Fibroblast of lung (primary cell): ENCODE measurements at regions not wholly inside any gene's neighbourhood (a gene's known extent, or its start where the extent isn't known, plus 50 kb on each side); places are given as distances from the start of the nearest gene placed in this dataset.
"Not testable (repeated sequence)": the region's sequence is repeated elsewhere in the genome, so short reads cannot be mapped to it uniquely, and the experiment has no call there.

Source experiments
- DNase-seq, 2 donors: peaks; one replicate each; pipeline versions ENCODE4 v3.0.0 to v3.0.0-alpha.2; 2010; ENCODE audit warnings: low read depth in 2 of 2
- H2AFZ ChIP-seq: 2 replicates; pipeline ENCODE4 v1.5.1; 2012; ENCODE audit warnings: low read length, control low read depth, inconsistent platforms
- H3K27ac ChIP-seq: 2 replicates; pipeline ENCODE4 v1.5.1; 2011; ENCODE audit warnings: low read length, control low read depth; ENCODE audit not compliant: insufficient read depth
- H3K27me3 ChIP-seq: 2 replicates; pipeline ENCODE4 v1.5.1; 2011; ENCODE audit warnings: mild to moderate bottlenecking, low read length; ENCODE audit not compliant: control insufficient read depth, insufficient read depth
- H3K36me3 ChIP-seq: 2 replicates; pipeline ENCODE4 v1.5.1; 2011; ENCODE audit warnings: low read length; ENCODE audit not compliant: control insufficient read depth, insufficient read depth
- H3K4me1 ChIP-seq: 2 replicates; pipeline ENCODE4 v1.5.1; 2011; ENCODE audit warnings: low read length; ENCODE audit not compliant: control insufficient read depth, insufficient read depth; ENCODE audit errors: extremely low read depth
- H3K4me2 ChIP-seq: 2 replicates; pipeline ENCODE4 v1.5.1; 2011; ENCODE audit warnings: low read length, control low read depth; ENCODE audit not compliant: insufficient read depth; ENCODE audit errors: extremely low read depth
- H3K4me3 ChIP-seq, 4 experiments: fragments of 200-600 bp in 1 of 4; sonication (generic) in 1 of 4; replicated peaks in 1 of 4; 2 replicates each; pipeline ENCODE4 v1.5.1; 2011 to 2016; ENCODE audit warnings: low read length in 4 of 4, low read depth in 3 of 4, mild to moderate bottlenecking in 3 of 4, control low read depth in 2 of 4, inconsistent platforms in 1 of 4, mixed read lengths in 1 of 4; ENCODE audit not compliant: insufficient read depth in 1 of 4; ENCODE audit errors: control extremely low read depth in 1 of 4
- H3K79me2 ChIP-seq: 2 replicates; pipeline ENCODE4 v1.5.1; 2012; ENCODE audit warnings: mild to moderate bottlenecking, low read length, inconsistent platforms; ENCODE audit not compliant: control insufficient read depth, insufficient read depth
- H3K9ac ChIP-seq: 2 replicates; pipeline ENCODE4 v1.5.1; 2011; ENCODE audit warnings: mild to moderate bottlenecking, low read length, control low read depth; ENCODE audit not compliant: insufficient read depth
- H3K9me3 ChIP-seq: 2 replicates; pipeline ENCODE4 v1.5.1; 2012; ENCODE audit warnings: low read depth, low read length; ENCODE audit not compliant: control insufficient read depth, insufficient read depth
- H4K20me1 ChIP-seq: 2 replicates; pipeline ENCODE4 v1.5.1; 2011; ENCODE audit warnings: low read length; ENCODE audit not compliant: control insufficient read depth, insufficient read depth; ENCODE audit errors: extremely low read depth
- CTCF ChIP-seq, 2 donors: IDR thresholded peaks in 1 of 2; conservative IDR thresholded peaks in 1 of 2; 1 replicate in 1 of 2; 2 replicates in 1 of 2; pipeline ENCODE4 v1.5.1; 2011 to 2012; ENCODE audit warnings: low read length in 2 of 2, control low read depth in 1 of 2, inconsistent platforms in 1 of 2, low read depth in 1 of 2, mild to moderate bottlenecking in 1 of 2
- EZH2 ChIP-seq: IDR thresholded peaks from 2 replicates; pipeline ENCODE4 v1.5.1; 2012; ENCODE audit warnings: low read length, control low read depth, mild to moderate bottlenecking; ENCODE audit errors: missing control alignments

GRCh38 chr4:12005471-12005870 lies 576.8 kb upstream of the HS3ST1 start:
- Histone ChIP-seq H3K4me1 (no peaks in the 10 kb centered on the region), H3K79me2 (no peaks in the 10 kb centered on the region), H3K27me3 (no peaks in the 10 kb centered on the region), H3K9ac (no peak overlapping the region), H3K36me3 (no peaks in the 10 kb centered on the region), H4K20me1 (no peaks in the 10 kb centered on the region), H3K27ac (no peak overlapping the region), H3K4me2 (no peak overlapping the region), H3K9me3 (no peaks in the 10 kb centered on the region), H2AFZ (no peak overlapping the region), H3K4me3 (no peak overlapping the region)
- TF ChIP-seq CTCF (conservative IDR thresholded peaks at IDR 0.05 in 1 of 2, IDR thresholded peaks at IDR 0.05 in 1 of 2; ENCODE audit: low read depth in 1 of 2, low read length in 2 of 2): no peak
- no peak for TF ChIP-seq EZH2
- DNase-seq: no peak

GRCh38 chr4:11996581-11996980 lies 567.9 kb upstream of the HS3ST1 start:
- not testable (repeated sequence) for H4K20me1 ChIP-seq, DNase-seq, H3K79me2 ChIP-seq, H3K9me3 ChIP-seq, H2AFZ ChIP-seq, H3K9ac ChIP-seq, H3K27me3 ChIP-seq, H3K27ac ChIP-seq, H3K36me3 ChIP-seq, H3K4me3 ChIP-seq, H3K4me1 ChIP-seq, H3K4me2 ChIP-seq

- H3K4me2 ChIP-seq: no peak overlapping the region
- no peak overlapping the region for H2AFZ ChIP-seq
- H3K79me2 ChIP-seq: no peaks in the 10 kb centered on the region
- no peak for DNase-seq
- no peak overlapping the region for H3K9ac ChIP-seq
- no peak overlapping the region for H3K27ac ChIP-seq
- H3K4me1 ChIP-seq: no peaks in the 10 kb centered on the region
- TF ChIP-seq CTCF (conservative IDR thresholded peaks at IDR 0.05 in 1 of 2, IDR thresholded peaks at IDR 0.05 in 1 of 2; ENCODE audit: low read depth in 1 of 2, low read length in 2 of 2) (no peak), EZH2 (no peak)
- no peaks in the 10 kb centered on the region for H3K36me3 ChIP-seq
- H3K4me3 ChIP-seq: no peak overlapping the region
- H3K27me3 ChIP-seq: no peaks in the 10 kb centered on the region
- no peaks in the 10 kb centered on the region for H3K9me3 ChIP-seq
- no peaks in the 10 kb centered on the region for H4K20me1 ChIP-seq
Observed at GRCh38 chr4:11976726-11977263, 548.1 kb upstream of the HS3ST1 start.
